ENCODE measurements at regions not wholly inside any gene's neighbourhood (a gene's known extent, or its start where the extent isn't known, plus 50 kb on each side); places are given as distances from the start of the nearest gene placed in this dataset.

- ChIA-PET POLR2A (no interaction called here), CTCF (no interaction called here)
- Histone ChIP-seq H2AFZ (ENCODE audit: low read depth, low read length) (no peak overlapping the region), H3K9ac (replicated peaks; ENCODE audit: extremely low read depth, insufficient read depth, low read length) (no peak overlapping the region), H3K9me1 (replicated peaks; ENCODE audit: control insufficient read depth, extremely low read depth, insufficient read depth, low read length) (no peaks in the 10 kb centered on the region), H3K79me2 (ENCODE audit: control insufficient read depth, insufficient read depth, low read length) (no peaks in the 10 kb centered on the region), H3K27ac (ENCODE audit: insufficient read depth, low read depth, low read length) (no peak overlapping the region), H3K27me3 (ENCODE audit: control insufficient read depth in 2 of 2, insufficient read depth in 2 of 2, low read length in 2 of 2) (no peaks in the 10 kb centered on the region), H3K4me2 (ENCODE audit: insufficient read depth, low read length) (no peak overlapping the region), H3K4me1 (ENCODE audit: control insufficient read depth, extremely low read depth, insufficient read depth, low read length) (no peaks in the 10 kb centered on the region), H4K20me1 (replicated peaks; ENCODE audit: control insufficient read depth, extremely low read depth, insufficient read depth, low read length) (no peaks in the 10 kb centered on the region), H3K36me3 (ENCODE audit: control insufficient read depth in 2 of 2, extremely low read depth in 1 of 2, insufficient read depth in 2 of 2, low read length in 2 of 2) (no peaks in the 10 kb centered on the region), H3K9me3 (replicated peaks; ENCODE audit: control insufficient read depth, insufficient read depth, low read length) (peaks cover 3% of the 10 kb centered on the region), H3K4me3 (replicated peaks in 1 of 3; ENCODE audit: insufficient read depth in 1 of 3, low read depth in 1 of 3, low read length in 3 of 3) (no peak overlapping the region)
- intact Hi-C loops (cut with micrococcal nuclease) (no loop called here), dilution Hi-C loops (cut with MboI; ENCODE audit: extremely low pct_ligation_motif_present, low sequenced_read_pairs) (no loop called here)
- no peak for DNase-seq (ENCODE audit: low read depth, low spot score)
- TF ChIP-seq MYC (IDR thresholded peaks at IDR 0.05; ENCODE audit: low read depth, low read length) (no peak), POLR2AphosphoS5 (IDR thresholded peaks at IDR 0.05; ENCODE audit: insufficient read depth, low read depth, low read length) (no peak), FOS (IDR thresholded peaks at IDR 0.05; ENCODE audit: borderline replicate concordance, insufficient read depth, low read length) (no peak)
- TF ChIP-seq, protein P1, sequence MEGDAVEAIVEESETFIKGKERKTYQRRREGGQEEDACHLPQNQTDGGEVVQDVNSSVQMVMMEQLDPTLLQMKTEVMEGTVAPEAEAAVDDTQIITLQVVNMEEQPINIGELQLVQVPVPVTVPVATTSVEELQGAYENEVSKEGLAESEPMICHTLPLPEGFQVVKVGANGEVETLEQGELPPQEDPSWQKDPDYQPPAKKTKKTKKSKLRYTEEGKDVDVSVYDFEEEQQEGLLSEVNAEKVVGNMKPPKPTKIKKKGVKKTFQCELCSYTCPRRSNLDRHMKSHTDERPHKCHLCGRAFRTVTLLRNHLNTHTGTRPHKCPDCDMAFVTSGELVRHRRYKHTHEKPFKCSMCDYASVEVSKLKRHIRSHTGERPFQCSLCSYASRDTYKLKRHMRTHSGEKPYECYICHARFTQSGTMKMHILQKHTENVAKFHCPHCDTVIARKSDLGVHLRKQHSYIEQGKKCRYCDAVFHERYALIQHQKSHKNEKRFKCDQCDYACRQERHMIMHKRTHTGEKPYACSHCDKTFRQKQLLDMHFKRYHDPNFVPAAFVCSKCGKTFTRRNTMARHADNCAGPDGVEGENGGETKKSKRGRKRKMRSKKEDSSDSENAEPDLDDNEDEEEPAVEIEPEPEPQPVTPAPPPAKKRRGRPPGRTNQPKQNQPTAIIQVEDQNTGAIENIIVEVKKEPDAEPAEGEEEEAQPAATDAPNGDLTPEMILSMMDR (IDR thresholded peaks at IDR 0.05; ENCODE audit: extremely low read depth in 1 of 2, insufficient read depth in 1 of 2, low read depth in 1 of 2, low read length in 2 of 2), result no peak
- no TSS peak for BruUV-seq (replicated peaks)
- no peak for FAIRE-seq
Measured at GRCh38 chr16:13527332-13527731, 392.6 kb upstream of the ERCC4 start.

- Histone ChIP-seq H3K27ac (ENCODE audit: insufficient read depth, low read depth, low read length) (no peak overlapping the region), H3K4me1 (ENCODE audit: control insufficient read depth, extremely low read depth, insufficient read depth, low read length) (no peaks in the 10 kb centered on the region), H3K4me2 (ENCODE audit: insufficient read depth, low read length) (no peak overlapping the region), H3K36me3 (ENCODE audit: control insufficient read depth in 2 of 2, extremely low read depth in 1 of 2, insufficient read depth in 2 of 2, low read length in 2 of 2) (no peaks in the 10 kb centered on the region), H3K4me3 (replicated peaks in 1 of 3; ENCODE audit: insufficient read depth in 1 of 3, low read depth in 1 of 3, low read length in 3 of 3) (no peak overlapping the region), H3K79me2 (ENCODE audit: control insufficient read depth, insufficient read depth, low read length) (no peaks in the 10 kb centered on the region), H2AFZ (ENCODE audit: low read depth, low read length) (no peak overlapping the region), H3K9me1 (replicated peaks; ENCODE audit: control insufficient read depth, extremely low read depth, insufficient read depth, low read length) (no peaks in the 10 kb centered on the region), H4K20me1 (replicated peaks; ENCODE audit: control insufficient read depth, extremely low read depth, insufficient read depth, low read length) (no peaks in the 10 kb centered on the region), H3K27me3 (ENCODE audit: control insufficient read depth in 2 of 2, insufficient read depth in 2 of 2, low read length in 2 of 2) (no peaks in the 10 kb centered on the region), H3K9ac (replicated peaks; ENCODE audit: extremely low read depth, insufficient read depth, low read length) (no peak overlapping the region), H3K9me3 (replicated peaks; ENCODE audit: control insufficient read depth, insufficient read depth, low read length) (peaks cover 5% of the 10 kb centered on the region)
- CTCF ChIA-PET, result no interaction called here
- intact Hi-C loops (cut with micrococcal nuclease) (no loop called here), dilution Hi-C loops (cut with MboI; ENCODE audit: extremely low pct_ligation_motif_present, low sequenced_read_pairs) (no loop called here)
- POLR2A ChIA-PET, result no interaction called here
- FAIRE-seq, result no peak
- no peak for TF ChIP-seq FOS (IDR thresholded peaks at IDR 0.05; ENCODE audit: borderline replicate concordance, insufficient read depth, low read length)
- TF ChIP-seq MYC (IDR thresholded peaks at IDR 0.05; ENCODE audit: low read depth, low read length), result no peak
- no peak for TF ChIP-seq MAX (IDR thresholded peaks at IDR 0.05; ENCODE audit: insufficient read depth, insufficient read length)
- TF ChIP-seq EZH2 (IDR thresholded peaks at IDR 0.05; ENCODE audit: borderline replicate concordance, low read depth, low read length, severe bottlenecking), result no peak
- TF ChIP-seq, protein P1 (IDR thresholded peaks at IDR 0.05; ENCODE audit: extremely low read depth in 1 of 2, insufficient read depth in 1 of 2, low read depth in 1 of 2, low read length in 2 of 2), result no peak
- BruUV-seq (replicated peaks), result no TSS peak
- no peak for DNase-seq (ENCODE audit: low read depth, low spot score)
Measured at GRCh38 chr16:13528691-13529090, 391.3 kb upstream of the ERCC4 start.

Measured in endothelial cell of umbilical vein (primary cell).